MM.1S (cell line): ENCODE measurements at regions not wholly inside any gene's neighbourhood (a gene's known extent, or its start where the extent isn't known, plus 50 kb on each side); places are given as distances from the start of the nearest gene placed in this dataset.

Experiments used
- DNase-seq: peaks from one replicate; pipeline ENCODE4 v3.0.0-alpha.2; 2015
- H2AFZ ChIP-seq: fragments of 300-600 bp; sonication (generic); 2 replicates; pipeline ENCODE4 v1.6.0; 2016; ENCODE audit warnings: antibody characterized with exemption, low read length
- H3F3A ChIP-seq: fragments of 300-600 bp; sonication (generic); 2 replicates; pipeline ENCODE4 v1.6.1; 2016; ENCODE audit warnings: mild to moderate bottlenecking, antibody characterized with exemption, low read length, moderate library complexity, mixed read lengths; ENCODE audit not compliant: insufficient read depth
- H3K27ac ChIP-seq: fragments of 300-600 bp; sonication (generic); 2 replicates; pipeline ENCODE4 v1.5.1; 2016; ENCODE audit warnings: mild to moderate bottlenecking, low read length
- H3K27me3 ChIP-seq: fragments of 300-600 bp; sonication (generic); replicated peaks from 2 replicates; pipeline ENCODE4 v1.6.0; 2016; ENCODE audit warnings: low read length; ENCODE audit not compliant: insufficient read depth
- H3K36me3 ChIP-seq: fragments of 300-600 bp; sonication (generic); replicated peaks from 2 replicates; pipeline ENCODE4 v1.6.1; 2016; ENCODE audit warnings: mild to moderate bottlenecking, low read length, mixed read lengths; ENCODE audit not compliant: insufficient read depth
- H3K4me1 ChIP-seq: fragments of 300-600 bp; sonication (generic); 2 replicates; pipeline ENCODE4 v1.6.1; 2016; ENCODE audit warnings: low read length, mixed read lengths
- H3K4me2 ChIP-seq: fragments of 300-600 bp; sonication (generic); 2 replicates; pipeline ENCODE4 v1.6.0; 2016; ENCODE audit warnings: low read depth, low read length
- H3K4me3 ChIP-seq: fragments of 300-600 bp; sonication (generic); 2 replicates; pipeline ENCODE4 v1.5.1; 2016; ENCODE audit warnings: low read length, mixed read lengths
- H3K79me2 ChIP-seq: fragments of 300-600 bp; sonication (generic); 2 replicates; pipeline ENCODE4 v1.6.1; 2016; ENCODE audit warnings: mixed run types, low read length, mixed read lengths
- H3K9ac ChIP-seq: fragments of 300-600 bp; sonication (generic); 2 replicates; pipeline ENCODE4 v1.6.1; 2016; ENCODE audit warnings: low read length, mixed read lengths
- H3K9me2 ChIP-seq: fragments of 300-600 bp; sonication (generic); replicated peaks from 2 replicates; pipeline ENCODE4 v1.6.1; 2016; ENCODE audit warnings: mild to moderate bottlenecking, low read length, mixed read lengths; ENCODE audit not compliant: insufficient read depth
- H3K9me3 ChIP-seq: fragments of 300-600 bp; sonication (generic); replicated peaks from 2 replicates; pipeline ENCODE4 v1.6.1; 2016; ENCODE audit warnings: mild to moderate bottlenecking, low read length, mixed read lengths; ENCODE audit not compliant: insufficient read depth
- H4K20me1 ChIP-seq: fragments of 300-600 bp; sonication (generic); 2 replicates; pipeline ENCODE4 v1.6.1; 2016; ENCODE audit warnings: mild to moderate bottlenecking, low read length, moderate library complexity, mixed read lengths; ENCODE audit not compliant: insufficient read depth
- CTCF ChIP-seq: fragments of 300-600 bp; sonication (generic); IDR thresholded peaks from 2 replicates; pipeline ENCODE4 v1.5.1; 2016; ENCODE audit warnings: antibody characterized with exemption, low read length, mixed read lengths
- EZH2 ChIP-seq: fragments of 300-600 bp; sonication (generic); optimal IDR thresholded peaks from 2 replicates; pipeline ENCODE3; 2017; ENCODE audit warnings: low read depth, mild to moderate bottlenecking, antibody characterized with exemption, low read length, mixed read lengths
- EZH2phosphoT487 ChIP-seq: fragments of 300-600 bp; sonication (generic); IDR thresholded peaks from 2 replicates; pipeline ENCODE4 v1.6.1; 2018; ENCODE audit warnings: antibody characterized with exemption, low read length

GRCh38 chr1:38128511-38128910, 81.9 kb upstream of the POU3F1 start:
- Histone ChIP-seq H3K9me2 (no peaks in the 10 kb centered on the region), H3K79me2 (no peaks in the 10 kb centered on the region), H3K9ac (no peak overlapping the region), H3K4me1 (no peaks in the 10 kb centered on the region), H4K20me1 (no peaks in the 10 kb centered on the region), H3K4me2 (no peak overlapping the region), H3K27ac (no peak overlapping the region), H3K9me3 (no peaks in the 10 kb centered on the region), H3K36me3 (no peaks in the 10 kb centered on the region), H2AFZ (no peak overlapping the region), H3K27me3 (no peaks in the 10 kb centered on the region; the same call in 1 of the 2 replicates), H3F3A (no peaks in the 10 kb centered on the region), H3K4me3 (no peak overlapping the region)
- TF ChIP-seq CTCF (no peak), EZH2phosphoT487 (no peak), EZH2 (no peak)
- DNase-seq, result no peak

GRCh38 chr1:38127428-38127827, 80.8 kb upstream of the POU3F1 start:
- Histone ChIP-seq H2AFZ (no peak overlapping the region), H3K27me3 (no peaks in the 10 kb centered on the region), H3K4me3 (no peak overlapping the region), H3K36me3 (no peaks in the 10 kb centered on the region), H3K9me3 (no peaks in the 10 kb centered on the region), H3K4me1 (no peaks in the 10 kb centered on the region), H3K9me2 (no peaks in the 10 kb centered on the region), H3K79me2 (no peaks in the 10 kb centered on the region), H3F3A (no peaks in the 10 kb centered on the region), H3K27ac (no peak overlapping the region), H4K20me1 (no peaks in the 10 kb centered on the region), H3K9ac (no peak overlapping the region), H3K4me2 (no peak overlapping the region)
- TF ChIP-seq EZH2, result no peak
- TF ChIP-seq EZH2phosphoT487, result no peak
- no peak for TF ChIP-seq CTCF
- DNase-seq, result no peak

GRCh38 chr1:38126970-38127369, 80.4 kb upstream of the POU3F1 start:
- no peaks in the 10 kb centered on the region for H3F3A ChIP-seq
- H3K27ac ChIP-seq, result no peak overlapping the region
- H3K4me2 ChIP-seq, result no peak overlapping the region
- H3K36me3 ChIP-seq, result no peaks in the 10 kb centered on the region
- no peaks in the 10 kb centered on the region for H3K9me3 ChIP-seq
- H3K79me2 ChIP-seq, result no peaks in the 10 kb centered on the region
- no peak overlapping the region for H3K9ac ChIP-seq
- H2AFZ ChIP-seq, result no peak overlapping the region
- no peak for DNase-seq
- H3K27me3 ChIP-seq, result no peaks in the 10 kb centered on the region
- no peak for TF ChIP-seq CTCF
- TF ChIP-seq EZH2, result no peak
- TF ChIP-seq EZH2phosphoT487, result no peak
- H3K9me2 ChIP-seq, result no peaks in the 10 kb centered on the region
- no peaks in the 10 kb centered on the region for H3K4me1 ChIP-seq
- no peak overlapping the region for H3K4me3 ChIP-seq
- H4K20me1 ChIP-seq, result no peaks in the 10 kb centered on the region
